Gastrocnemius medialis (tissue), 4 donors: ENCODE measurements at regions not wholly inside any gene's neighbourhood (a gene's known extent, or its start where the extent isn't known, plus 50 kb on each side); places are given as distances from the start of the nearest gene placed in this dataset.

Experiments used
- POLR2A ChIP-seq, 2 donors: fragments of 450-650 bp; IDR thresholded peaks; one replicate each; pipeline ENCODE4 v1.6.1; 2017; ENCODE audit warnings: antibody characterized with exemption in 2 of 2, mild to moderate bottlenecking in 2 of 2, moderate library complexity in 2 of 2
- TF ChIP-seq, protein P1 (sequence below), 5 experiments: fragments of 450-650 bp in 3 of 5; fragments of 200-600 bp in 2 of 5; sonication (generic) in 2 of 5; IDR thresholded peaks in 4 of 5; conservative IDR thresholded peaks in 1 of 5; 1 replicate in 4 of 5; 2 replicates in 1 of 5; pipeline ENCODE4 v1.5.1; 2016 to 2019; ENCODE audit warnings: antibody characterized with exemption in 5 of 5, mild to moderate bottlenecking in 3 of 5, moderate library complexity in 3 of 5

DNA sequence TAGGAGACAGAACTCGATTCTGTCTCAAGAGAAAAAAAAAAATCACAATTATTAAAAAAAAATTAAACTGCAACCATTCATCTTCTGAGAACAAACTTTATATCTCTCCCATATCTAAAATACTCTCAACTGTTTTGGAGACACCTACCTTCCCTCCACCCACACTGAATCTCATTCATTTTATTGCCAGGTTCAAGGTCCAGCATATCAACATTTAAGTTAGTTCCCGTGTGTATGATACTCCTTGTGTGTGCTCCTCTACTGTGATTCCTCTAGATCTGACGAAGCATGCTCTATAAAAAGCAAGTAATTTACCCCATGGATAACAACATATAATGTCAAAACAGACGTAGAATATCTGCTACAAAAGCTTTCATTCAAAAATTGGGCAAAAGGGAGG, 351.8 kb upstream of the SORCS1 start:
- TF ChIP-seq, protein P1, sequence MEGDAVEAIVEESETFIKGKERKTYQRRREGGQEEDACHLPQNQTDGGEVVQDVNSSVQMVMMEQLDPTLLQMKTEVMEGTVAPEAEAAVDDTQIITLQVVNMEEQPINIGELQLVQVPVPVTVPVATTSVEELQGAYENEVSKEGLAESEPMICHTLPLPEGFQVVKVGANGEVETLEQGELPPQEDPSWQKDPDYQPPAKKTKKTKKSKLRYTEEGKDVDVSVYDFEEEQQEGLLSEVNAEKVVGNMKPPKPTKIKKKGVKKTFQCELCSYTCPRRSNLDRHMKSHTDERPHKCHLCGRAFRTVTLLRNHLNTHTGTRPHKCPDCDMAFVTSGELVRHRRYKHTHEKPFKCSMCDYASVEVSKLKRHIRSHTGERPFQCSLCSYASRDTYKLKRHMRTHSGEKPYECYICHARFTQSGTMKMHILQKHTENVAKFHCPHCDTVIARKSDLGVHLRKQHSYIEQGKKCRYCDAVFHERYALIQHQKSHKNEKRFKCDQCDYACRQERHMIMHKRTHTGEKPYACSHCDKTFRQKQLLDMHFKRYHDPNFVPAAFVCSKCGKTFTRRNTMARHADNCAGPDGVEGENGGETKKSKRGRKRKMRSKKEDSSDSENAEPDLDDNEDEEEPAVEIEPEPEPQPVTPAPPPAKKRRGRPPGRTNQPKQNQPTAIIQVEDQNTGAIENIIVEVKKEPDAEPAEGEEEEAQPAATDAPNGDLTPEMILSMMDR (IDR thresholded peaks at IDR 0.05 in 4 of 5, conservative IDR thresholded peaks at IDR 0.05 in 1 of 5): no peak
- TF ChIP-seq POLR2A (IDR thresholded peaks at IDR 0.05): no peak
